CD4-positive, alpha-beta T cell treated with Interleukin-4 for 1 hour (primary cell): ENCODE measurements at regions not wholly inside any gene's neighbourhood (a gene's known extent, or its start where the extent isn't known, plus 50 kb on each side); places are given as distances from the start of the nearest gene placed in this dataset.

ENCODE experiments used
- DNase-seq, 2 donors: peaks; one replicate each; pipeline ENCODE4 v3.0.0-alpha.2; 2020 to 2022

- DNase-seq, result no peak
Measured at GRCh38 chr16:87060034-87060986, 256.9 kb downstream of the C16orf95 start.

- no peak for DNase-seq
Measured at GRCh38 chr16:87061243-87061920, 255.8 kb downstream of the C16orf95 start.

- DNase-seq, result peak; percentile 26 to 33
Measured at GRCh38 chr16:87062569-87063442, 254.4 kb downstream of the C16orf95 start.

GRCh38 chr16:87063543-87063942 lies 253.6 kb downstream of the C16orf95 start:
- DNase-seq, result no peak

GRCh38 chr16:87064731-87065445 lies 252.3 kb downstream of the C16orf95 start:
- DNase-seq, result no peak

GRCh38 chr16:87065446-87066132 lies 251.6 kb downstream of the C16orf95 start:
- DNase-seq, result no peak

GRCh38 chr16:87066133-87067002 lies 250.8 kb downstream of the C16orf95 start:
- no peak for DNase-seq

GRCh38 chr16:87067003-87067556 lies 250.1 kb downstream of the C16orf95 start:
- no peak for DNase-seq

GRCh38 chr16:87067836-87068761 lies 249.1 kb downstream of the C16orf95 start:
- no peak for DNase-seq

- DNase-seq, result no peak
Measured at GRCh38 chr16:87068762-87069150, 248.4 kb downstream of the C16orf95 start.

GRCh38 chr16:87070657-87071056 lies 246.5 kb downstream of the C16orf95 start:
- no peak for DNase-seq

GRCh38 chr16:87072101-87072500 lies 245.1 kb downstream of the C16orf95 start:
- DNase-seq, result no peak

- peak in 1 of 2 donors; percentile 22 for DNase-seq
Measured at GRCh38 chr16:87074641-87075318, 242.4 kb downstream of the C16orf95 start.

- DNase-seq, result no peak
Measured at GRCh38 chr16:87075319-87075860, 241.8 kb downstream of the C16orf95 start.

GRCh38 chr16:87076331-87076949 lies 240.8 kb downstream of the C16orf95 start:
- no peak for DNase-seq

- peak; percentile 6 to 41 for DNase-seq
Measured at GRCh38 chr16:87076950-87077749, 240.0 kb downstream of the C16orf95 start.

GRCh38 chr16:87077750-87078127 lies 239.5 kb downstream of the C16orf95 start:
- no peak for DNase-seq
